GM23338 (cell line): ENCODE measurements at regions not wholly inside any gene's neighbourhood (a gene's known extent, or its start where the extent isn't known, plus 50 kb on each side); places are given as distances from the start of the nearest gene placed in this dataset.

Experiments
- CREB1 ChIP-seq: fragments of 250-450 bp; sonication (Bioruptor Pico); IDR thresholded peaks from 2 replicates; pipeline ENCODE4 v1.5.0; 2020; ENCODE audit warnings: low read depth, mild to moderate bottlenecking, moderate library complexity
- CTCF ChIP-seq, 2 experiments: fragments of 200-600 bp in 1 of 2; sonication (generic) in 1 of 2; conservative IDR thresholded peaks; 2 replicates each; pipeline versions ENCODE4 v1.5.1 to v1.6.1; 2016 to 2017; ENCODE audit warnings: antibody characterized with exemption in 2 of 2, low read depth in 2 of 2, mild to moderate bottlenecking in 2 of 2, moderate library complexity in 1 of 2
- ETS1 ChIP-seq: IDR thresholded peaks from 2 replicates; pipeline ENCODE4 v1.6.1; 2016; ENCODE audit warnings: antibody characterized with exemption
- EZH2 ChIP-seq: fragments of 200-600 bp; sonication (generic); IDR thresholded peaks from one replicate; pipeline ENCODE4 v1.8.0; 2017; ENCODE audit warnings: antibody characterized with exemption, mild to moderate bottlenecking, low read depth; ENCODE audit not compliant: unreplicated experiment
- EZH2phosphoT487 ChIP-seq: fragments of 200-600 bp; sonication (generic); IDR thresholded peaks from one replicate; pipeline ENCODE4 v1.8.1; 2018; ENCODE audit warnings: antibody characterized with exemption; ENCODE audit not compliant: unreplicated experiment
- JUNB ChIP-seq: IDR thresholded peaks from one replicate; pipeline ENCODE4 v1.6.1; 2016; ENCODE audit warnings: antibody characterized with exemption; ENCODE audit not compliant: unreplicated experiment
- NANOG ChIP-seq: IDR thresholded peaks from 2 replicates; pipeline ENCODE4 v1.6.1; 2016; ENCODE audit warnings: antibody characterized with exemption, borderline replicate concordance
- POLR2AphosphoS5 ChIP-seq: IDR thresholded peaks from 2 replicates; pipeline ENCODE4 v1.6.1; 2016; ENCODE audit warnings: antibody characterized with exemption, low read depth
- REST ChIP-seq: IDR thresholded peaks from one replicate; pipeline ENCODE4 v1.6.1; 2018; ENCODE audit warnings: antibody characterized with exemption; ENCODE audit not compliant: unreplicated experiment
- STAT1 ChIP-seq: IDR thresholded peaks from one replicate; pipeline ENCODE4 v1.6.1; 2016; ENCODE audit warnings: antibody characterized with exemption; ENCODE audit not compliant: unreplicated experiment
- ZNF114 ChIP-seq: fragments of 250-450 bp; sonication (Bioruptor Pico); IDR thresholded peaks from 2 replicates; pipeline ENCODE4 v1.5.0; 2020; ENCODE audit warnings: mild to moderate bottlenecking, moderate library complexity
- ZNF331 ChIP-seq: fragments of 250-450 bp; sonication (Bioruptor Pico); IDR thresholded peaks from 2 replicates; pipeline ENCODE4 v1.5.0; 2020; ENCODE audit warnings: low read depth, mild to moderate bottlenecking, moderate library complexity

GRCh38 chr18:77395953-77396352 lies 146.3 kb downstream of the GALR1 start:
- TF ChIP-seq CTCF (conservative IDR thresholded peaks at IDR 0.05; ENCODE audit: low read depth in 2 of 2) (no peak), EZH2phosphoT487 (no peak), CREB1 (CRISPR knock-in tag) (no peak), REST (no peak), EZH2 (no peak), ZNF114 (no peak), POLR2AphosphoS5 (no peak), ZNF331 (CRISPR knock-in tag) (no peak), STAT1 (no peak), ETS1 (no peak), NANOG (no peak), JUNB (no peak)
